HG02852 (cell line): ENCODE measurements at regions not wholly inside any gene's neighbourhood (a gene's known extent, or its start where the extent isn't known, plus 50 kb on each side); places are given as distances from the start of the nearest gene placed in this dataset.
"Not testable (repeated sequence)": the region's sequence is repeated elsewhere in the genome, so short reads cannot be mapped to it uniquely, and the experiment has no call there.

ENCODE experiments used
- ATAC-seq: cut with Tn5 transposase; IDR thresholded peaks from one replicate; pipeline ENCODE4 v1.9.1; 2021; ENCODE audit warnings: mild to moderate bottlenecking, moderate library complexity; ENCODE audit not compliant: unreplicated experiment

DNA sequence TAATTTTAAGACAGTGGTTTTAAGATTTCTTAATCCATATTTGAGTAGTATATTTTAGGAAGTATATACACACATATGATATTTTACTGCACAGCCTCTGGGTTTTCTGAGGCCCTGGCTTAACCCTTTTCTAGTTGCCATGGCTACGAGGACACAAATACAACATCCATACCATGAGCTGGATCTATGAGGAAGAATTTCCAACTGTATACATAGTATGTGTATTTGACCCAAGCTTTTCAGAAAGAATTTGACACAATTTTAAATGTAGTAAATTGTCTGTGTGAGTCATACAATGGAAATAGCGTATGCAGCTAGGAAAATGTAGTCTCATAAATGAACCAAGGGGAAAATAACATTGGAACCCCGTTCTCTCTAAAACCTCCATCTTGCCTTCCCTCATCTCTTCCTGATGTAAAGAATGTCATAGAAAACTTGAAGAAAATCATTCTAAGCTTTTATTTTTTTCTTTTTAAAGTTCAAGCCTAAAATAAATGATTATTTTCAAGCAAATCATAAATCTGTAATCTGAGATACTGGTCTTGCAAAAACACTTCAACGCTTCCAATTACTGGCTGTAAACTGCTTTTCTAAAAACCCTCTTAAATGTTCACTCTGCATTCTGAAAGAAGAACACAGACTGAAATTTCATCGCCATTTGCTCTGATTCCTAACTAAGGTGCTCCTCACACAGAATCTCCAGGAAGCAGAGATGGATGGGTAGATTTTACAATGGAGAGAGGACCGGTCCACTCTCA is 172.4 kb downstream of the LACC1 start:
- ATAC-seq: no peak

DNA sequence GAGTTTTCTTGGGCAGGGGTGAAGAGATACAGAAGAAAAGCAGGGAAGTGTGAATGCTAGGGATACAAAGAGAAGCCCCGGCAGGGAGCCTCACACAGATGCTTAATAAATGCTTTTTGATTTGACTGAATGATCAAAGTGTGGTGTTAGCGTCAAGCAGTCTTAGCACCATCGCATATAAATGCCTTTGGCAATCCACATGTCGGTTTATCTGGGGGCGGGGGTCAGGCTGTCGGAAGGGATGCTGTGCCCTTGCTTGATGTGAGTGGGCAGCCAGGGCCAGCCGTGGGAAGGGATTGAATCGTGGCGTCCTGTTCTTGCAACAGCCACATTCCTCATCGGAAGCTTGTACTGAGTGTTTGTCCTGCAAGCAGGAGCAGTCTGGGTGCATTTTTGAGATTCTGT is 173.1 kb downstream of the LACC1 start:
- no peak for ATAC-seq

DNA sequence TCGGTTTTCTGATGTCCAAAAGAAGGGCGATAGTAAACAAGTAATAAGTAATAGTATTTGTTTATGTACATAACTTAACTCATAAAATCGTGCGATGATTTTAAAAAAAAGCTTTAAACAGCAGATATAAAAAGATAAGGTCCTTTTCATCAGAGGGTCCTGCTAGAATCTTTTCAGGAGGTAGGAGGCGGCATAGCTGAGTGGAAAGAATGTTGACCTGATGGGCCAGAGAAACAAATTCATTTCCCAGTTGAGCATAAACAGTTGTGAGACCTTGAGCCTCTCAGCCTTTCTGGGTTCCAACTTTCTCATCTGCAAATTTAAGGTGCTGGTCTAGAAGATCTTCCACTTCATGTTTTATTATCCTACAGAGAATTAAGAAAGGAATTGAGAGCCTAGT is 173.5 kb downstream of the LACC1 start:
- no peak for ATAC-seq

DNA sequence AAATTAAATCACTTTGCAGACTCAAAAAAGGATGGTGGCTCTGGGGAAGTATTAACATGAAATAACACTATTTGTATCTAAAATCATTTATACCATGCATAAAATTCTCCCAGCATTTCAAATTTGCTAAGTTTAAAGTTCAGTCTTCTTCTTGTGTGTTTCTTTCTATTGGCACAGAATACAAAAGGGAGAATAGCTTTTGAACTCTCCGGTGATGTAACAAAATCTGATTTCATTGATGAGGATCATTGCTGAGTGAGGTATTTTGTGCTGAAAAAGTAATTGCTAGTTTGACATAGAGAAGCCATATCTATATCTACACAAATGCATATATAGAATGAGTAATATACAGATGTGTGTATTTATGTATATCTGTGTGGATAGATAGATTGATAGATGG is 174.8 kb downstream of the LACC1 start:
- no peak for ATAC-seq

DNA sequence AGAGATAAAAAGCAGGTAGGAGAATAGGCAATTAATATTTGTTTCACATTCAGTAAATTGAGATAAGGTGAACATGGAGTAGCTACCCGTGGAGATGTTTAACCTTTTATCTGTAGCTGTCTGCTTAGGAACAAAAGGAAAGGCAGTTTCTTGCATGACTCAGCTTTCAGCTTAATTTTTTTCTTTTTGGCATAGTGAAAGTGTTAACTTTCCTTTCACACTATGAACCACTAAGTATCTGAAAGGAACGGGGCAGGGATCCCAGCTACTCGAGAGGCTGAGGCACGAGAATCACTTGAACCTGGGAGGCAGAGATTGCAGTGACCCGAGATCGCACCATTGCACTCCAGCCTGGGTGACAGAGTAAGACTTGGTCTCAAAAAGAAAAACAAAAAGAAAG is 176.0 kb downstream of the LACC1 start:
- not testable (repeated sequence) for ATAC-seq

DNA sequence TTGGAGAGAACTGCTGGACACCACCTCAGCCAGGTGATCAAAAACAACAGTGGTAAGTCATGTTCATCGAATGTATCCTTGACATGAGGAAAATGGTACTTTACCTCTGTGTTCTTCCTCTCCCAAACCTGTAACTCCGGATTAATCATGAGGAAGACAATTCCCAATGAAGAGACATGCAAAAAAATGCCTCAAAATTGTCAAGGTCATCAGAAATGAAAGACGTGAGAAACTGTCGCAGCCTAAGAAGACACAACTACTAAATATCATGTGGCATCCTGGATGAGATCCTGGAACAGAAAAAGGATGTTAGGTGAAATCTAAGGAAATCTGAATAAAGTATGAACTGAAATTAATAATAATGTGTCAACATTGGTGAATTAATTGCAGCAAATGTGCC is 178.4 kb downstream of the LACC1 start:
- no peak for ATAC-seq

DNA sequence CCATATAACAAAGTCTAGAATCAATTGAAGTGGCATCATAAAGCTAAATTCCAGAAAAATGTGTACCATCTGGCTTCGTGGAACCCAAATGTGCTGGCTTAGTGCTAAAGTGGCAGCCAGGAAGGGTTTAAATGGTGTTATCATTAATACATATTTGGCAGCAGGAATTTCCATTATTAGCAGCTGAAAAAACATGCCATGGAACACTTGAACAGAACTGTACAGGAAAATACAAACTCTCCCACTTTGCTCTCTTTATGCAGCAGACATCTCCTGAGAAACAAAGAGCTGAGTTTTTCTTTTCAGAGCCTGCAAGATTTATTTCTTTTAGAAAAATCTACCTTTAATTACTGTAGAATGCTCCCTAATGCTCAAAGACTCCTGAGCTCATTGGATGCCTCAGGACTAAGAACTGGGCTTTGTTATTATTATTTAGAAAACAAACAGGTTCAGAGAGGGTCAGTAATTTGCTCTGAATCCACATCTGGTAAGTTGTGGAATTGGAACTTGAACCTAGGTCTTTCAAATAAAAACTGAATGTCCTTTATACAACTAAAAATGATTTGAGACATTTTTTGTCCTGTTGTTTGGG is 179.0 kb downstream of the LACC1 start:
- no peak for ATAC-seq

DNA sequence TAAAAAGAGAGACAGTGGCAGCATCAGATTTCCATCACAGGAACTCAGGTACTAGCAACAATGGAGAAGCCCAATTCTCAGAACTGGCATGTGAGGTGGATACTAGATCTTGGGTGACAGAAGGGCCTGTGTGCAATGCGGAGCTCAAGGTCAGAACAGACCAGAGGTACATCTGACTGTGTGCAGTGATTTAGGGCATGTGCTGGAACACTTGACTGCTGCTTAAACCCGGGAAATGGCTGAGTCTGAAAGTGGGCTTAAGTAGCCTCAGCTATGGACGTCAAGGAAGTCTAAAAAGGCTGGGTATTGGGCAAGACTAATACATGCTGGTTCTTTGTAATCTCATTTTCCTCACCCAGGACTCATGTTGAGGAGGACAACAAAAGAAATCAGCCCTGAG is 182.2 kb downstream of the LACC1 start:
- ATAC-seq: no peak

DNA sequence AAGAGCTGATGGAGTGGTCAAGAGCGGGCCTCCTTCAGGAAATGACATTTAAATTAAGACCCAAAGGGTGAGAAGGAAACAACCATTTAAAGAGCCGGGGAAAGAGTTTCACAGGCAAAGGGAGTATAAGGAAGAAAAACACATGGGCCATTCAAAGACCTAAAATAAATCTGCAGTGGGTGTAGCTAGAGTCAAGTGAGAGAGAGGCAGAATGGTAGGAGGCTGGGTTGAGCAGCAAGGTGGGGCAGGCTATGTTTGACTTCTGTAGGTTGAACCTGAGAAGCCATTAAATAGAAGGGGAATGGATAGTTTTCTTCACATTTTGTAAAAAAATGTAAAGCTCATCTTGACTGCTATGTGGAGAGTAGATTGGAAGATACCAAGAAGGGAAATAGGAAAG is 183.8 kb downstream of the LACC1 start:
- no peak for ATAC-seq

DNA sequence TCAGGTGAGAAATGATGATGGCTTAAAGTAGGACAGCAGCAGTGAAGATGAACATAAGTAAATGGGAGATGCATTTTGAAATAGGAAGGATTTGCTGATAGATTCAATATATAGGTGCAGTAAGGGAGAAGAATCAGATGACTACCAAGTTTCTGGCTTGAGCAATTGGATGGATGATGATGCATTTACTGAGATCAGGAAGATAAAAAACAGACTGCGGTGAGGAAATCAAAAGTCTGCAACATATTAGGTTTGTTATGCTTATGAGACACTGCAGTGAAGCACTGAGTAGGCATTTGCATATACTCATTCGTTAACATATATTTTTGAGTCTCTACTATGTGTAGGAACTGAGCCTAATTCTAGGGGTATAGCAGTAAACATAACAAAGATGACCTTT is 184.2 kb downstream of the LACC1 start:
- ATAC-seq: no peak

DNA sequence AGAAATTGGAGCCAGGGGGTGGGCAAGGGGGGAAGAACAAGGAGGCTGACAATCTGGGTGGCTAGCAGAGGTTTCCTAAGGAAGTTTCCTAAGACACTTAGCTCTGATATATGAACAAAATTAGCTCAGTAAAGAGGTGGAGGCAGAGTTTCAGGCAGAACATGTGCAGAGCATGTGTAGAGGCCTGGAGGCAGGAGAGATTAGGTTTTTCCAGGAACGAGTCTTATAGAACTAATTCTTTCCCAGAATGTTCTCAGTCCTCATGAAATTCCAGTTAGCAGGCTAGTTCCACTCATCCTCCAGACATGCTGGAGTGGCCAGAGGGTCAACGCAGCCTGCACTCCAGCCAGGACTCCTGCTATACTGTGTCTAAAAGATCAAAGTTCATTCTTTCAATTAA is 184.7 kb downstream of the LACC1 start:
- ATAC-seq: no peak

DNA sequence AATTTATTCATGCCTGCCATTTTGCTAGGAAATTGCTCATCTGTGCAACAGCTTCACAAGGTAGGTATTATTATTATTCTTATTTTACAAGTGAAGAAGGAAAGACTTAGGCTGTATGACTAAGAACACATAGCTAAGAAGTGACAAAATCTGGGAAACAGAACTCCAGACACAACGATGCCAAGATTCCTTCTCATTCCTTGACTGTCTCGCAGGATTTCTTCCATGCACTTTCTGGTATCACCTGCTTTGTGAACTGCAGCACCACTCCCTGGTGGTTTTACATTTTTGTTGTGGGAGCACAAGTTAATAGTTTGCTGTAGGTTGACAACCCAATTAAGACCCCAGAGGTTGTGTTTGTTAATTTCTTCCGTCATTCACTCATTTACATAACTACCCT is 188.5 kb downstream of the LACC1 start:
- no peak for ATAC-seq

DNA sequence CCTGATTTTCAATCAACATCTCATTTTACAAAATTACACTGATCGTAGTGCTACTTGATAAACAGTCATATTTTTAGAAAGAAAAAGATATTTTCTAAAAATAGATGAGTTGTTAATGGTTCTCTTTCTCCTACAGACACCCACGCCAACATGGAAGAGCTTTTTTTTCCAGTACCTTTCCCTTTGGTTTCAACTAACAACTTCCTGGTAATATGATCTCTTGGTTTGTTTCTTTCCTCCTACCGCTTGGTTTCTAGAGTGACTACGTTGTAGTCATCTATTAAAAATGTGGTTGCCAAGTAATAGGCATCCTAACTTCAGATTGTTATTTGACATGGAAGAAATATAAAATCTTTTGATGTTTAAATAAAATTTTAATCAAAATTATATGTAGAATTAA is 189.0 kb downstream of the LACC1 start:
- ATAC-seq: no peak

DNA sequence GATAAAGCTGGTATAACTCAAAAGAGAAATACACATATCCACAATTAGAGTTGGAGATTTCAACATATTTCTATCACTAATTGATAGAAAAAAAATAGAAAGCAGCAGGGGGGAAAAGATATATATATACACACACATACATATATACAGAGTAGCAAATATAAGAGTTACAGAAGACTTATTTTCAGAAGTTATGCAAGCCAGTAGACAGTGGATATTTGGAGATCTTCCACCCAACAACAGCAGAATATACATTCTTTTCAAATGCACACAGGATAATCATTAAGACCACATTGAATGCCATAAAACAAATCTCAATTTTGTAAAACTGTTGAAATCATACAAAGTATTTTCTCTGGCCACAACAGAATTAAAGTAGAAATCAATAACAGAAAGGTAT is 192.8 kb downstream of the LACC1 start:
- no peak for ATAC-seq

DNA sequence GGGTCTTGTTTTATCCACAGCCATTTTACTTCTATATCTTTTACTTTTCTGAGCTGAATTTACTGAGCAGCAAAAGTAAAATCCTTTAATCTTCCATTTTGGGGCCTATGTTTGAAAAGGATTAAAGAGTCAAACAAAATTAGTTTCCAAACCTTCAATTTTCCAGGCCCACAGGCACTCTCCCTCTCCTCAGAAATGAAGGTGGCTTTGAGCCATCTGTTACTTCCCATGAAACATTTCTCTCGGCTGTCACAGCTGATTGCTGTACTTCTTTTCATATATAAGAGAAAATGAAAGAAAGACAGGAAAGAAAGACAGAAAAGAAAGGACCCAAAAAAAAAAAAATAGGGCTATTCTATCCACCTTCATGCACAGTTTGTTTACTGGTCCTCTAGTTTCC is 194.9 kb downstream of the LACC1 start:
- ATAC-seq: no peak

DNA sequence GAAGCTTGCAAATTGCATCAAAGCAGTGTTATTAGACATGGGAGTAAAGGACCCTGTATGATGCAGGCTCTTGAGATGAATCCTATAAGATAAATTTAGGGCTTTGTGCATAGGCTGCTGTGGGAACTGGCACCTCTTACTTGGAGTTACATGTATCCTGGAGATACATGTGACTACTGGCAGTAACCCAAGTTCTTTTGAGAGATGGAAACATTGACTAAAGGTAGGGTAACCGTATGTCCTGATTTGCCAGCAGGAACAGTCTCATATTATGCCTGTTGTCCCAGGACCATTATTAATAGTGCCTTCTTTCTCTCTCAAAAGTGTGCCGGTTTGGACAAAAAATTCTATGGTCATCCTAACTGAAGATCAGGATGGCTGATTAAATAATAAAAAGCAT is 195.4 kb downstream of the LACC1 start:
- no peak for ATAC-seq

DNA sequence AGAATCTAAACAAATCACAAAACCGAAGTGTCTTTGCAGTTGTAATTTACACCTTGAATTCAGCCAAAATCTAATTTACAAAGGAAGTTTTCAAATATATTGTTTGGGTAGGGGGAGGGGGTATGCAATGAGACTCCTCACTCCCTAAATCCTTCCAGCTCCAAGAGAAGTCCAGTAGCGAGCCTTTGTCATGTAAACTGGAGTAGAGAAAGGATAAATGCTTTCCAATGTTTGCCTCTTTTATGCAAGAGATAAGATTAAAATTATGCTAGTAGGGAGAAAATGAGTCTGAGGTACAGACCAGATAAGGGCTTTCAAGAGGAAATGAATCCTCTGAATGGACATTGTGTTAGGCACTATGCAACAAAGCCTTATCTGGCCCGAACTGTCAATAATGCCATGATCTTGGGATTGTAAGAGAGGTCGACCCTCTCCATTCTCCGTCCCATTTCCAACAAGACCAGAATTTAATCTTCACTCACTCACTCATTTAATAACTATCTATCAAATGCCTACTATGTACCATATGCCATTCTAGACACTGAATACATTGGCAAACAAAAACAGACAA is 199.2 kb downstream of the LACC1 start:
- ATAC-seq: no peak

DNA sequence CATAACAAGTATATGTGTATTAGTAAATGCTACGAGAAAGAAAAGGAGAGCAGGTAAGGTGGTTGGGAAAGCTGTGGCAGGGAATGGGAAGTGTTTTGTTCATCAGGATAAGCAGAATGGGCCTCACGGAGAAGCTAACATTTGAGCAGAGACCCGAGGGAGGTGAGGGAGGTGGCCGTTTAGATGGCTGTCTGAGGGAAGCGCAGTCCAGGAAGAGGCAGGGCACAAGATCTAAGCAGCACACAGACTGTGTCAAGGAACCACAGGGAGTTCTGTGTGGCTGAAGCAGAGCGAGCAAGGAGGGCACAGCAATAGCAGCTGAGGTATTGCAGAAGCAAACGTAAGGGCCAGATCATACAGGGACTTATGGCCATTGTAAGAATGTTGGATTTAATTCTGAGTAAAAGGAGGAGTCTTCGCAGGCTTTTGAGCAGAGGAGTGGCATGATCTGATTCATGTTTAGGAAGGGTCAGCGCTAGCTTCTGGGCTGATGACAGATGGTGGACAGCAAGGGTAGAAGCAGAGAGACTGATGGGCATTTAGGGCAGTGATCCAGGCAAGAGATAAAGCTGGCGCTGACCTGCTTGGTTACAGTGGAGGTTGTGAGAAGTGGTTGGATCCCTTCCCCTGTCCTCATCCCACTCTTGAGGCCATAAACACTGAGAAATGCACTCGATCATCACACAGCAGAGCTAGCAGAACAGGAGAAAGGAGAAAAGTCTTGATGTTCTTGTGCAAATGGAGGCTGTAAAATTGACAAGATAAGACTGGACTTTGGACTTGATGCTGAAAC is 199.9 kb downstream of the LACC1 start:
- ATAC-seq: no peak

DNA sequence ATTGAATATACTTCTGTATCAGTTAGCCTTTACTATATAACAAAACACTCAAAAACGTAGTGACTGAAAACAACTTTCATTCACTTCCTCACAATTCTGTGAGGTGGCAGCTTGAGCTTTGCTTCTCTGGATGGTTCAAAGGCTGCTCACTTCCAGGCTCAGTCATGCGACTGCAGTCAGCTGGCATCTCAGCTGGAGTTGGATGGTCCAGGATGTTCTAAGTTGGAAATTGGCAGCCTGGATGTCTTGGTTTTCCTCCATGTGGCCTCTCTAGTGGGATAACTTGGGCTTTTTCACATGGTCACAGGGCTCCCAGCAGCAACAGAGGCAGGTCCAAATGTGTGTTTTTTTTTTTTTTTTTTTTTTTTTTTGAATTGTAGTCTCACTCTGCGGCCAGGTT is 204.4 kb downstream of the LACC1 start:
- no peak for ATAC-seq

DNA sequence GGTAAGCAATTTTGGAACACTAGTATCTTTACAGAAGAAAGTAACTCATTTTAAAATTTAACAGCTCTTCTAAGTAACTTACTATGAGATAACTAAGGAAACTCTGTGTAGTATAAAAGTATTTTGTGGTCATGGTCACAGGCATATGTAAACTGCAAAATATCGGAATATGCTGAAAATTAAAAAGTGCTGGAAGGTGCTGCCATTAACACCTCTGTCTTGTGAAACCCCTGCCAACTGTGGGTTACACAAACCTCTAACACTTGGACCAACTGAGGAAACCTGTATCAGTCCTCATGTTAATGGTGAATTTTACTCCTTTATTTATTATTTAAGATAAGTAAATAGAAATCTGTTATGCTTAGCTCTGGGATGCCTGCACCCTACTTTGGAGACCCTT is 206.7 kb downstream of the LACC1 start:
- no peak for ATAC-seq

DNA sequence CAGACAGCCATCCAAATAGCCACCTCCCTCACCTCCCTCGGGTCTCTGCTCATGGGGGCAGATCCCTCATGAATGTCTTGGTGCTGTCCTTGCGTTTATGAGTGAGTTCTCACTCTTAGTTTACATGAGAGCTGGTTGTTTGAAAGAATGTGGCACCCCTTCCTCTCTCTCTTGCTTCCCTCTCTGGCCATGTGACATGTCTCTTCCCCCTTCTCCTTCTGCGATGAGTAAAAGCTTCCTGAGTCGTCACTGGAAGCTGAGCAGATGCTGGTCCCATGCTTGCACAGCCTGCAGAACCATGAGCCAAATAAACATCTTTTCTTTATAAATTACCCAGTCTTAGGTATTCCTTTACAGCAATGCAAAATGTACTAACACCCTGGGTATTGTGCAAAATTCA is 208.7 kb downstream of the LACC1 start:
- ATAC-seq: no peak

DNA sequence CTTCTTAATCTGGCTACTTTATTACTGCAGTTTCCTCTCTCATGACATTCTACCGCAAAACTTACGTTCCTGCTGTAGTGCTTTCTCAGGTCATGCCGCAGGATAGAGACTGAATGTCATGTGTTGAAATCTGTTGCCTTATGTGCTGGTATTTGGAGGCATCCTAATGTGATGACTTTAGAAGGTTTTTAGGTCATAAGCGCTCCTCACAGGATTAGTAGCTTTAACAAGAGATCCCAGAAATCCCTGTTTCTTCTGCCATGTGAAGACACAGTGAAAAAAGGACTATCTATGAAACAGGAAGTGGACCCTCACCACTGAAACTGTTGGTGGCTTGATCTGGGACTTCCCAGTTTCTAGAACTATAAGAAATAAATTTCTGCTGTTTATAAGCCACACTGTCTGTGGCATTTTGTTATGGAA is 209.3 kb downstream of the LACC1 start:
- ATAC-seq: peak; percentile 56
